Fibroblast of skin of abdomen (primary cell): ENCODE measurements at regions not wholly inside any gene's neighbourhood (a gene's known extent, or its start where the extent isn't known, plus 50 kb on each side); places are given as distances from the start of the nearest gene placed in this dataset.
"Not testable (repeated sequence)": the region's sequence is repeated elsewhere in the genome, so short reads cannot be mapped to it uniquely, and the experiment has no call there.

Experiments
- DNase-seq: peaks from one replicate; pipeline ENCODE4 v3.0.0-alpha.2; 2013

DNA sequence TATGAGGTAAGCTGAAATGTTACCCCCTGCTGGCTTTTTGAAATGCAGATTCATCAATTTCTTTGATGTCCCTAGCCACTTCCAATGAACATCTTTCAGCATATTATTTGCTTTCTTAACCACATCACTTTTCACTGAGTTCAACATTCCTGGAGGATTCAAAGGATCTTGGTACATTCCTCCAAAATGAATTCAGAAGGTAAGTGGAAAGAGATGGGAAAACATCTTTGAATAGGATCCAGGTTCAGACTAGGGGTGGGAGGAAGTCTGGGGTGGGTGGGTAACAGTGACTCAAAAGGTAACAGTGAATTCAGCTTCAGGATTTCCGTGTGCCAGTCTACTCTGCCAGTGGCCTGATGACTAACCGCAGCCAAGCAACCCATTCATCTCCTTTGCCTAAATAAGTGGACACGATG, 180.7 kb downstream of the ZC3H11B start:
- DNase-seq, result peak; percentile 19

DNA sequence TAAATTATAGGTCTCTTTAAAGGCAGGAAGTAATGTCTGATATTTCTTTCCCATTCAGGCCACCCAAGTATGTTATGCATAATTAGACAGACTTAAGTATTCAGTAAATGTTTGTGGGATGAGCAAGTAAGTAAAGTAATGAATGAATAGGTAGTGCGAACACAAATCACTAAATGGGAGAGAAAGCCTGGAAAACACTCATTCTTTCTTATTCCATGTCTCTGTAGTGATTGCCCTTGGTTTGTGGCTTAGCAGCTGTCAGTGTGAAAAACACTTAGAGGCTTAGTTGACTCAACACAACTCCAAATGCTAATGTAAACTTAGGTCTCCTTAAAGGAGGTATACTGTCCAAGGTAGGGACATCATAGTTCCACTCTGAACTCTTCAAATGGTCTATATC, 182.5 kb downstream of the ZC3H11B start:
- DNase-seq, result peak; percentile 52

GRCh38 chr1:219428651-219429050, 184.3 kb downstream of the ZC3H11B start:
- DNase-seq, result no peak

DNA sequence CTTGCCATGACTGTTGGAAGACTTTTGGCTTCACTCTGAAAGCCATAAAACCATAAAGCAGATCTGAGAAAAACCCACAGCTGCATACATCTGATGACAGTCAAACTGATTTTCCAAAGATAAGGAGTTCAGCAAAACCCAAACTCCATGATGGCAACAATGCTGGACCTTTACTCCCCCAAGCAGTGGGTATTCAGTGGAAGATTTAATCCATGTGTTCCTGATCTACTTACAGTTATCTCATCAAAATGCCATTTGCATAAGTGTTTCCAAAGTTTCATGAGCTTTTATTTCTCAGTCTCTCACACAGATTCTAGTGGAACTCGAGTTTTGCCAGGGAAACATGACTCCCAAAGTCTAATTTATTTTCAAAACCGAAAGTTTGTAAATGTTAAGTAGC, 184.9 kb downstream of the ZC3H11B start:
- DNase-seq, result peak; percentile 39

GRCh38 chr1:219427403-219427802, 185.5 kb downstream of the ZC3H11B start:
- DNase-seq, result no peak

- peak; percentile 65 for DNase-seq
Measured at GRCh38 chr1:219422811-219423598, 189.9 kb downstream of the ZC3H11B start.

- no peak for DNase-seq
Measured at GRCh38 chr1:219420913-219421312, 192.0 kb downstream of the ZC3H11B start.

DNA sequence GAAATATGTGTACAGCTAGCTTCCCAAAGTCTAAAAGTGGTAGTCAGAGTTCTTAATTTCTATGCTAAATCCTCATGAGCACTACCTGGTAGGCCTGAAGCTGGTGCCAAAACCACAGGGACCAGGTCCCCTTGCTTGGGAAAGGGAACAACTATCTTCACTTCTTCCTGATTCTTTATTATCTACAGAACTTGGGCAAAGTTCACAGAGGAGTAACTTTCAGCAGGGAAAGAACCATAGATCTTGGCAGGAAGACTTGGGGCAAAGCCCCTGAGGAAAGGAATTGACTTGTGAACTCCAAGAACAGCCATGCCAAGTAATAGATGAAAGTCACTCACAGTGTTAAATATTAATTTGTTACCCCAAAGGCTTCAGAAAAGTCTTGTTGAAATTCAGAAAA, 193.0 kb downstream of the ZC3H11B start:
- DNase-seq, result no peak

GRCh38 chr1:219419065-219419464, 193.8 kb downstream of the ZC3H11B start:
- no peak for DNase-seq

DNA sequence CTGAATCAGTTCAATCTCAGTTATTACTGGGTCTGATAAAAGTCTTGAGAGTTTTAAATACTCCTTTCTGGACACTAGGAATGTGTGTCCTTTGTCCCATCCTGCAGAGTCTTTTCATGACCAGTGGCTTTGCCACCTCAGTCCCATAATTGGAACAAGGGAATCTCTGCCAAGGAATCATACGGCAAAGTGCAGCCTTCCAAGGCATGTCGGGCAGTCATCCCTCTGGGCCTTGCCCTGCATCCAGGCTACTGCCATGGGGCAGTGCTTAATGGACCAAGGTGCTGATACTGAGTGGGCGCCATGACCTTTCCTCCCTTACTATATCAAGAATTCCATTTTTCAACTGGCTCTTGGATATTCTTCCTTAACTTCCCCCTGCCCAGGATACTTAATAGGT, 195.3 kb downstream of the ZC3H11B start:
- DNase-seq, result no peak

- DNase-seq, result peak; percentile 38
Measured at GRCh38 chr1:219416598-219417238, 196.2 kb downstream of the ZC3H11B start.

DNA sequence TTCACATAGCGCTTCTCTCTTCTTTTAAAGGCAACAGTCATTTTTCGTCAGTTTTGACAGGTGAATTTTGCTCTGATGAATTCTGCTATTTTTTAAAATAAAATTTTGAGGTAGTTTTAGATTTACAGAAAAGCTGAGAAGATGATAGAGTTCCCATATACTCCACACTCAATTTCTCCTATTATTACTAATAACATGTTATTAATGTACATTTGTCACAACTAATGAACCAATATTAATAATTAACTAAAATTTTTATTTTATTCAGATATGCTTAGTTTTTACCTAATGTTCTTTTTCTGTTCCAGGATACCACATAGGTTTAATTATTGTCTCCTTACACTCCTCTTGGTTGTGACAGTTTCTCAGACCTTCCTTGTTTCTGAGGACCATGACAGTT, 197.0 kb downstream of the ZC3H11B start:
- no peak for DNase-seq

DNA sequence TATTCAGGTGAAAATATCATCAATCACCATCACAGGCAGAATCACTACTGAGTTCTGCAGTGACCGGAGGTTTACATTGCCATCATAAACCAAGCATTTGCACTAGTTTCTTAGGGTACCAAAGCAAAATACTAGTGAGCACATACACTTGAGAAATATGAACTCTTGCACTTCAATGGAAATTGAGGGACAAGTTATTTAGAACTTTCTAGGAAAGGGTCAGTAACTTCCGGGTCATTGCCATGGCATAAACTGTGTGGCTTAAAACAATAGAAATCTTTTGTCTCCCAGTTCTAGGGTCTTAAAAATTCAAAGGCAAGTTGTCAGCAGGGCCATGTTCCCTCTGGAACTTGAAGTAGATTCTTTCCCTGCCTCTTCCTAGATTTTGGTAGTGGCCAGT, 197.5 kb downstream of the ZC3H11B start:
- no peak for DNase-seq

- DNase-seq, result no peak
Measured at GRCh38 chr1:219414250-219414649, 198.7 kb downstream of the ZC3H11B start.

DNA sequence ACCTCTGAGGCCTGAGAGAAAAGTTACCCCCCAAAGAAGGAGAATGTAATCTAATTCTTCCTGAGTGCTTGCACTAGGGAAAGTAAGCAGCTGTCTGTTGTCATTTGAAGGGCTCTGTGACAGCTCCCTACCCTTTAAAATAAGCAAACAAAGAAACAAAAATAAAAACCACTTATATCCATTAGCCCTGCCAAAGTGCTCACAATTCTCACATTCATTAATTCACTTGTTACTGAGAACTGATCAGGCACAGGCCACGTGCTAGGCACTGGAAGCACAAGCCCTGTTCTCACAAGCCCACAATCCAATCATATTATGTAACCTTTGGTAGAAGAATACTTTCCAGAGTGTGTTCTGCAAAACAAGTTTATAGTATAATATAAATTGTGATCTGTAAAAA, 199.4 kb downstream of the ZC3H11B start:
- DNase-seq, result no peak

DNA sequence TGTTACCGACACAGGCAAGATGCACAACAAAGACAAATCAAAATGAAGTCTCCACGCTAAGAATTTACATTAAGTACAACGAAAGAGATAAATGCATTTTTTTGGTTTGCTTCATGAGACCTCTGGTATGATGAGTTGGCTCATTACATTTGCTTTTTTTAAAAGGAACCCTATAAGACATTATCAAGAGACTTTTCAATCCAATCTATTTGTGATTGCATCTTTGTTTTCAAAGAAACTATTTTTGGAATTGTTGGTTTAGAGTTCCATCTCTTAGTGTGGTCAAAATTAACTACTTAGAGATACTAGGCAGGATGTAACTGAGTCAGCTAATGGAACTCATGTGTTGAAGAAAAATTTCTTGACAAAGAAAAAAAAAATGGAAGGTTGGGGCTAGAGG, 200.1 kb downstream of the ZC3H11B start:
- peak; percentile 69 for DNase-seq

DNA sequence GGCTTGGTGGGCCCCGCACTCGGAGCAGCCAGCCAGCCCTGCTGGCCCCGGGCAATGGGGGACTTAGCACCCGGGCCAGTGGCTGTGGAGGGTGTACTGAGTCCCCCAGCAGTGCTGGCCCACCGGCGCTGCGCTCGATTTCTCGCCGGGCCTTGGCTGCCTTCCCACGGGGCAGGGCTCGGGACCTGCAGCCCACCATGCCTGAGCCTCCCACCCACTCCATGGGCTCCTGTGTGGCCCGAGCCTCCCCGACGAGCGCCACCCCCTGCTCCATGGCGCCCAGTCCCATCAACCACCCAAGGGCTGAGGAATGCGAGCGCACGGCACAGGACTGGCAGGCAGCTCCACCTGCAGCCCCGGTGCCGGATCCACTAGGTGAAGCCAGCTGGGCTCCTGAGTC, 202.2 kb downstream of the ZC3H11B start:
- DNase-seq, result not testable (repeated sequence)

- DNase-seq, result no peak
Measured at GRCh38 chr1:219405531-219406331, 207.2 kb downstream of the ZC3H11B start.

- DNase-seq, result no peak
Measured at GRCh38 chr1:219404629-219405028, 208.3 kb downstream of the ZC3H11B start.

DNA sequence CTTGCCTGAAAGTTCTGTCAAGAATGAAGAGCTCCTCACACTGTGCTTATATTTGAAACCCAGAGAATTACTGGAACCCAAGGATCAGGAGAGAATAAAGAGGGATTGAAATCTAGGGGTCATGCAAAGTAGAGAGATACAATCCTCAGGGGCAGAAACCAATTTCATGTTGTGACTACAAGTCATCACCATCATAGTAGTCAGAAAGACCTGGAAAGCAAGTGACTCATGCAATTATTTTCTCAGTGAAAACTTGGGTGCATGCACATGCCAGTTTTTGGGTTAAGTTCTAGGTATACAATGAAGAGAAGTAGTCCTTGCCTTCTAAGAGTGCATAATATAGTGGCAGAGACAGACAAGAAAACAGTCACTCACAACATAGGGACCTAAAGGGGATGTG, 210.0 kb downstream of the ZC3H11B start:
- no peak for DNase-seq

DNA sequence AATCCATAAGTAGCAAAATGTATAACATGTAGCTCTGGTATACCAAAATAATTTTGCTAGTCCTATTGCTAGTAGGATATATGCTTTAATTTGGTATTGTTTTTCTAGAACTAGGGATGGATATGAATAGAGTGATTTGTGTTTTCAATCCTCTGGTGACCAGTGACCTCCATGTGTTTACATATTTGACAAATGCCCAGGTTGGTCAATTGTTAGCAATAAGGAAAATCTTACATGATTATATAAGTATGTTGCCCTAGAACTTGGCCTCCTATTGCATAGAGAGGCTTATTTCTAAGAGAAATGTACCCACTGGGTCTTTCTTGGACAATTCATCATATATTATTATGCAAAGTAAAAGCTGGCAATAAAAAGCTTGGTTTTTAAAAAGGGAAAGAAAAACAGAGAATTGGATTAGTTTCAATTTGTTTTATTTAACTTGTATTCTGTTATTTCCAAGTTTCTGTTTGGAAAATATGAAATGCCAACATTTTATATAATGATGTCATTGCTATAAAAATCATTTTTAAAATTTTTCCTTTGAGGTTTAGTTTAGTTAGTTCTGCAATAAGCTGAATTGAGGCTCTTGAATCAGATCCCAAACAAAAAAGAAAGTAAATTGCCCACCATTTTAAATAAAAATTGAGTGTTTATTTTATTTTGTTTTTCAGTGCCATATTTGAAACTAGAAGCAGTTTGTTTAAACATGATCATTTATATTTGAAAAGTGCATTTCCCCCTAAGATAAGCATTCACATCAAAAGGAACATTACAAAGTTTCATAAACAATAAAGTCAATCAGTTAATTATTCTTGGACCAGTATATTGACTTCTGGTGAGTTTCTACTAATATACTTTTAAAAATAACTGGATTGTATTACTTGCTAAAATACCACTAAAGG, 210.9 kb downstream of the ZC3H11B start:
- no peak for DNase-seq

- no peak for DNase-seq
Measured at GRCh38 chr1:219399446-219399845, 213.5 kb downstream of the ZC3H11B start.
